ENCODE measurements at regions not wholly inside any gene's neighbourhood (a gene's known extent, or its start where the extent isn't known, plus 50 kb on each side); places are given as distances from the start of the nearest gene placed in this dataset.

DNA sequence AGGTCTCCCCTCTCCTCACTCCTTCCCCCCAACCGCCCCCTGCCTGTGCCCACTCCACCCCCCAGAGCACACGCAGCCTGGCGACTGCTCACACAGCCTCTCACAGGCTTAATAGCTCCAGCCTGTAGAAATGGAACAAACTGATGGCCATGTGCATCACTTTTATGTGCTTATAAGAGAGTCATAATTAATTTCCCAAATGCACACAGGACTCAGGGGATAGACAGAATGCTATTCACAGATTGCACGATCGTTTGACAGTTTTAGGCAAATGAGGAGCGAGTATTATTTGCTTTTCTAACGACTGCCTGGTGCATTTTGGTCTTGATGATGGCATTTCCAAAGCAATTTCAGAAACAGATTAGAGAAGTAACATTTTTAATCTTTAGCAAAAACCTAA is 97.7 kb upstream of the VSTM2B start:
- no peak for DNase-seq

DNA sequence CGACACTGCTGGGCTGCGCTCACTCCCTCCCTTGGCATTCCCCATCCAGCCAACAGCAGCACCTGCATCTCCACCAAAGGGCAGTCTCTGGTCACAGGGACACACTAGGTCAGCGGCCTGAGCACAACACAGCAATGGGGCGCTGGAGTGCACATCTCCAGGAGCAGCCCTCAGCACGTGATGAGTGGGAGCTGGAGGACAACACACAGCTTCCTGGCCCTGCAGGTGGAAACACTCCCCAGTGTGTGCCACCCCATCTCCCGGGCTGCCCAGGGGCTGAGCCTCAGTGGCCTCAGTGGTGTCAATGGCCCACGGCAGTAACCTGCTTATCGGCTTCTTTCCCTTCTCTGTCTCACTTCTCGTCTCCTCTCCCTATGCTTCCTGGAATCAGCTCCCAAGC is 96.8 kb upstream of the VSTM2B start:
- DNase-seq, result no peak

DNA sequence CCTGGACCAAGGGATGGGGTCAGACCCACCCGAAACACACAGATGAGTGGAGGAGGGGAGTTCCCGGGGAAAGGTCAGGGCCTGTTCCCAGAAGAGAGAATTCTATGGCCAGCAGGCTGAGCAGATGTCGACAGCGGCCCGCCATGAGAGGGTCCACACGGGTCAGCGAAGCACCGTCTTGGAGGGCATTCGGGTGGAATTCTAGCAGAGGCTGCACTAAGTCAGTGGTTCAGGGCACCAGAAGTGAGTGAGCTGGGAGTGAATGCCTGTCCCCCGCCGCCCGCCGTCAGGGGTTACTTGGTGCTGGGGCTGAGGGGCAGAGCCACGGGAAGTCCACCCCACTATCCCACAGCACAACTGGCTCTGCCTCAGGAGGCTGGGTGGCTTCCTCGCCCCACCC is 96.2 kb upstream of the VSTM2B start:
- no peak for DNase-seq

DNA sequence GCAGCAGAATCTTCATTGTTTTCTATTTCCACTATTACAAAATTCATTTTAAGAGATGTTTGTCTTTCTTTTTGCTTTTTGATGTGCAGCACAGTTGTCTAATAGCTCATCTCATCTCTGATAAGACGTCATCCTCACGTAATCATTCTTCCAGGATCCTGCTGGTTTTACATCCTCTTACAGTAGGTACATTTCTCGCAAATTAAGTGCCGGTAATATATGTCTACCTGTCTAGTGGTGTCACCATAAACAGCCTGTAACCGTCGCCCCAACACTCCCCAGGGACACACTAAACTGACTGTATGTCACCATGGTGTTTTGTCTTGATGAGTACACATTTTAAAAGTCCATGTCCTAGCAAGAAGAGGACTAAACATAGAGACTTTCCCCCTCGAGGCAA is 94.5 kb upstream of the VSTM2B start:
- DNase-seq, result no peak

DNA sequence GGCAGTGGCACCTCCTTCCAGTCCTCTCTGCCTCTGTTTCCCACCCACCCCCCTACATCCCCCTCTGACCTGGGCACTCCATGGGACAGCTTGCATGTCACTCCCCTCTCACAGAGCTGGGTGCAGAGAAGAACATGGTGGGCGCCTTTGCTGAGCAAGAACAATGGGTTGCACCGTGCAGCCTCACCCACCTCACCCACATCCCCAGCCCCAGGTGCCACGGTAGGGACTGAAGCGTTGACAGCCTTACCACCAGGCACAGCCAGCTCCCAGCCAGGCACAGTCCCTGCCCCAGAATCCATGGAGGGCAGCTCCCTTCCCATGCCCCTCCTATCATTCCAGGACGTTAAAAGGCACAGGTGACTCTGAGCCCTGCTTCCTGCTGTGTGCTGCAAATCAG is 93.1 kb upstream of the VSTM2B start:
- DNase-seq, result no peak

DNA sequence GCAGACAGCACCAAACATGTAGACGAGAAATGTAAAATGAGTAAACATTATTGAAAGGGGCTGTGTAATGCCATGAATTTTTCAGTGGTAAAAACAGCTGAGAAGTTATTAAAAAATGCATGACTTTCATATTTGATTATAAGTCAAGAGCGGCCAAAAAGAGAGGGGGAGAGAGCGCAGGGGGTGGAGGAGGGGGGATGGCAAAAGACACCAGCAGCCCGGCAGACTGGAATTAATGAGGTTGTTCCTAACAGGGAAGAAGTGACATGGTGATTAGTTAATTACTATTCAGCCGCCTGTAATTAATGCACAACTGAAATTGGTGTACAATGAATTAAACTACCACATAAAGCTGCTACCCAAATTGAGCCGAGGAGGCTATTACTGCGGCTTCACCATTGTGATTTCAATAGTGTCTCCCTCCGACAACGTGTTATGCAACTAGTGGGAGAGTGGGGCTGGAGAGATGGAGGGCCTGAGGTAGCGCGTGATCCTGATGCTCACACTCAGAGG is 89.1 kb upstream of the VSTM2B start:
- no peak for DNase-seq

DNA sequence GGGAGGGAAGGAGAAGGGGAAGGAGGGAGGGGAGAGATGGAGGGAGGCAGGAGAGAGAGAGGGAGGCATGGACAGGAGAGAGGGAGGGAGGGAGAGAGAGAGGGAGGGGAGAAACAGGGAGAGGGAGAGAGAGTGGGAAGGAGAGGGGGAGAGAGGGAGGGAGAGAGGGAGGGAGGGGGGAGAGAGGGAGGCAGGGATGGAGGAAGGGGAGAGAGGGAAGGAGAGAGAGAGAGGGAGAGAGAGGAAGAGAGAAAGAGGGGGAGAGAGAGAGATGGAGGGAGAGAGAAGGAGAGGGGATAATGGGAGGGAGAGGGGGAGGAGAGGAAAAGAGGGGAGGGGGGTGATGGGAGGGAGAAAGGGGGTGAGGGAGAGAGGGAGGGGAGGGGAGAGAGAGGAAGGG is 86.8 kb upstream of the VSTM2B start:
- DNase-seq, result no peak

DNA sequence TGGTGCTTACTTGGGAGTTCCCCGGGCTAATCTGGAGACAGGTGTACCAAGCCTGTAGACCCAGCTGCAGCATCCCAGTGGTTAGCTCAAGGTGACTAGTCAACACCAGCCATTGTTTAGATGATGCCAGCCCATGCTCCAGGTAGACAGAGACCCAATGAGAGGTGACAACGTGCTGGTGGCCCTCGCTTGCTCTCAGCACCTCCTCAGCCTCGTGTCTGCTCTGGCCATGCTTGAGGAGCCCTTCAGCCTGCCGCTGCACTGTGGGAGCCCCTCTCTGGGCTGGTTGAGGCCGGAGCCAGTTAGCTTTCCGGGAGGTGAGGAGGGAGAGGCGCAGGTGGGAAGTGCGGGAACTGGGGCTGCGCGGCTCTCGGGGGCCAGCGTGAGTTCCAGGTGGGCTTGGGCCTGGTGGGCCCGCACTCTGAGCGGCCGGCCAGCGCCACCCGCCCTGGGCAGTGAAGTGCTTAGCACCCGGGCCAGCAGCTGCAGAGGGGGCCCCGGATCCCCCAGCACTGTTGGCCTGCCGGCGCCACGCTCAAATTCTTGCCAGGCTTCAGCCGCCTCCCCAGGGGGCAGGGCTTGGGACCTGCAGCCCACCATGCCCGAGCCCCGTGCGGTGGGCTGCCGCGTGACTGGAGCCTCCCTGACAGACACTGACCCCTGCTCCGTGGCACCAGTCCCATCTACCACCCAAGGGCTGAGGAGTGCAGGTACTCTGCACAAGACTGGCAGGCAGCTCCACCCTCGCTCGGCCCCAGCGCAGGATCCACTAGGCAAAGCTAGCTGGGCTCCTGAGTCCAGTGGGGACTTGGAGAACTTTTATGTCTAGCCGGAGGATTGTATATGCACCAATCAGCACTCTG is 85.9 kb upstream of the VSTM2B start:
- no peak for DNase-seq

DNA sequence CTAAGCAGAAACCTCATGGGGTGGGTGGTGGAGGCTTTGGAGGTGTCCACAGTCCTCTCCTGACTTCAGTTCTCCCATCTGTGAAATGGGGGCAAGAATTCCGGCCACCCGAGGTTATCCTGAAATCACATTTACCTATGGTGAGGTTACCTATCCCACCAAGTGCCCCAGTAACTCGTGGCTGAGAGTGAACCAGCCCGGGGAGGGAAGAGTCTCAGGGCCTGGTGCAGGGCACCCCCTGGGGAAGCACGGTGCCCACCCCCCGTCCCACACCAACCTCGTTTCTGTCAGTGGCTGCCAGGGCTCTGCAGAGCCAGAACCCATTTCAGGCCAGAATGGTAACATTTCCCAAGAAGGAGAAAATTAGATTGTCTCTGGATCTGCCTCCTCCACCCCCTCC is 83.7 kb upstream of the VSTM2B start:
- no peak for DNase-seq

DNA sequence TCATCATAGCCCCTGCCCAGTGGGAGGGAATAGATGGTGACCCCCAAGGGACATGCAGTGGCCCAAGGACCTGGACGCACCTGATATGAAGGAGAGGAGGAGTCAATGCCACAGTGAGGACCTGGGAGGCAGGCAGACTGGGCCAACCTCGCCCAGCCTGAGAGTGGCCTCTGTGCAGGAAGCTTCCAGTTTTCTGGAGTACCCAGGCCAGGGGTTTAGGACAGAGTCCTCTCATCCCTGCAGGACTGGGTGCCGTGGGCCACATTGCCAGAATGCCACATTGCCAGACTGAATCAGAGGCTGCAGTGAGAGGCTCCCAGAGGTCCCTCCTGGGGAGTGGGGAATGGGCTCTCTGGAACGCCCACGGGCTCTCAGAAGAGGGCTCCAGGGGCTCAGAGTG is 82.9 kb upstream of the VSTM2B start:
- no peak for DNase-seq

DNA sequence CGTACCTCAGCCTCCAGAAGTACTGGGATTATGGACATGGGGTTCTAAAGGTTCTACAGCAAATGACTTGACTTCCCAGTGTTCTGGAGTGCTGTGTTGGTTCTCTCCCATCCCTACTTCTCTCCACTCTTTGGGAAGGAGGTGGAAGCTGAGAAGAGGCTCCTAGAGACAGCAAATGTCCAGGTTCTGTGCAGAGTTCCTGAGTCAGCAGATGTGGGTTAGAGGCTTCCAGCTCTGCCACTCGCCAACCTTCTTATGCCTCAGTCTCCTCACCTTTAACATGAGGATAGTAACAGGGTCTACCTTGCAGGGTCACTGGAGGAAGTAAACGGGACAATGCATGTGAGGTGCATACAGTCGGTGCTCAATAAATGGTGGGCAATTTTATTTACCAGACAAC is 80.5 kb upstream of the VSTM2B start:
- no peak for DNase-seq

DNA sequence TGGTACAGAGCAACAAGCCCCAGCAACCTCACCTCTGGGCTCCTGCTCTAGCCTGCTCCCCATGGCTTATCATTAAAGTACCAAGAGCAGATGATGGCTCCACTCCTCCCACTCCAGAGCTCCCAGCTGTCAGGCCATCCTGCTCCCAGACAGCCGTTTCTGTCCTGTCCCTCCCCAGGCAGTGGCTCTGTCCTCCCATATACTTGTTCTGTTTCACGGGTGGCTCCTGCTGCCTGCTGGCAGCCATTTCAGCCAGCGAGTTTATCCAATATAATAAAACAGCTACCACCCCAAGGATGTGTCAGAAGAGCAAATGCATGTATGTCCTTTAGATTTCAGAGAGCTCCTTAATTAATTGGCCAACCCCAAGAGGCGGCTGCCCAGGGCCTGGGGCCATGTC is 79.4 kb upstream of the VSTM2B start:
- DNase-seq, result no peak

DNA sequence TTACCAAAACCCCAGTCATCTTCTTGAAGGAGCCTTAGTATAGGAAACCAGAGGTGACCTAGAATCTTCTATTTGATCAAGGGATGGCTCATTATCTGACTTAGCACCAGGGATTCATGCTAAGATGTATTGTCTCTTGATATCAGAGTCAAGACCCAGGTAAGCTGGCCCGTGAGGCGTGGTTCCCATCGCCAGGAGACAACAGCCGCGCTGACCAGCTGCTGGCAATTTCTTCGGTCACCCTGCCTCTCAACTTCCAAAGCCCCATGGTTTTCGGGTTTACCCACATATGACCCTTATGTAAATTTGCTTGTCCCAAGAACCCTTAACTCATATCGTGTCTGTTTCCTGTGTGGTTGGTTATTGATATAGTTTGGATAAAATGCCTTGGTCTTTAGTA is 77.7 kb upstream of the VSTM2B start:
- DNase-seq, result no peak

DNA sequence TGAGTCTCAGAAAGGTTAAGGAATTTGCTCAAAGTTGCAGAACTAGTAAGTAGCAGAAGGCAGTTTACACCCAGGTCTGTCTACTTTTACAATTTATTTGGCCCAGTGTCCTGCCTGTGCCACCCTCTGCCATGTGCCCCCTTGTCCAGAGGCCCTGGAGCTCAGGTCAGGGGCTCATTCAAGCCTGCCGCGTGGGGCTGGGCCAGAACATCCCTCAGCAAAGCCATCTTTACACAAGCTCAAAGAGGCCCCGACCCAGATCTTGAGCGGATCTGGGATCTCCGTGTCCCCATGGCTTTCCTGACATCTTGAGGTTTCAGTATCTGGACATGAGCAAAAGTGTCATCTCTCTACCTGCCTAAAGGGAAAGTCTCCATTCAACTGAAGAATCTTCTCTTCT is 76.4 kb upstream of the VSTM2B start:
- no peak for DNase-seq

DNA sequence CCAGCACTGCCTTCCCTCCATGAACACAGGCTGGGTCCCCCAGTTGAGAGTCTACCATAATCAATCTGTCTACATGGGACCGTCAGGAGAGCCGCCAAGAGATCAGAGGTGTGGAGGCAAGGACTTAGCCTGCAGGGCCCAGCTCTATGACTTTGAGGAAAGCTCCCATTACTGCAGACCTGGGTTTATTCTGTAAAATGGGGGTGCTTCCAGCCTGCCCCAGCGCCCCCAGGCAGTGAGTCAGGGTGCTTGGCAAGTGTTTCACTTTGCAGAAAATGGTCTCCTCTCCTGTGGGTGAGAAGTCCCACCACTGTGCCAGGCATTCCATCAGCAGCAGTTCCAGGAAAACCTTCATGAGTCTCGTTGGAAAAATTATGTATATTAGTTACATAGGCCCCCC is 75.5 kb upstream of the VSTM2B start:
- no peak for DNase-seq

DNA sequence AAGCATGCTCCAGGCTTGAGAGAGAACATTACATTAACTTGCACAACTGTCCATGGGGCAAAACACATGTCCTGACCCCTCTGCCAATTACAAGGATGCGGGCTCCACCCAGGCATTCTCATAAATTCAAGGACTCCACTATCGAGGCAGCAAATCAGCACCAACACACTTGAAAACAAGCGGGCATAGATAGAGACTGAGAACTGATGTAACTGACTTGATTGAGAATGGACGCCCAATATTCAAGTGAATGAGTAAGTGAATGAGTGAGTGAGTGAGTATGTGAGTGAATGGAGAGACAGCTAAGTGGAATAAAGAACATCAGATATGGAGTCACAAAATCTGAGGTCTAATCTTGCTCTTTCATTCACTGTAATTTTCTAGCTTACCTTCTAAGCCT is 75.0 kb upstream of the VSTM2B start:
- no peak for DNase-seq

DNA sequence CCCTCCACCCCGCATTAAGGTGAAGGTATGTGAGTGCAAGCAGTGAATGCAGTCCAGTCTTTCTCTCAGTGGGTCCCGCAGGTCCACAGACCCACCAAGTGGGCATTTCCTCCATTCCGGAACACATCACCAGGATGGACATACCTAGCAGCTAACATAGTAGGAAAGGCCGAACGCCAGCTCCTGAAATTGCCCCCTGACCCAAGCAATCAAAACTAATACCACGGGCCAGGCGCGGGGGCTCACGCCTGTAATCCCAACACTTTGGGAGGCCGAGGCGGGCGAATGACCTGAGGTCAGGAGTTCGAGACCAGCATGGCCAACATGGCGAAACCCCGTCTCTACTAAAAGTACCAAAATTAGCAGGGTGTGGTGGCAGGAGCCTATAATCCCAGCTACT is 71.7 kb upstream of the VSTM2B start:
- DNase-seq, result no peak

DNA sequence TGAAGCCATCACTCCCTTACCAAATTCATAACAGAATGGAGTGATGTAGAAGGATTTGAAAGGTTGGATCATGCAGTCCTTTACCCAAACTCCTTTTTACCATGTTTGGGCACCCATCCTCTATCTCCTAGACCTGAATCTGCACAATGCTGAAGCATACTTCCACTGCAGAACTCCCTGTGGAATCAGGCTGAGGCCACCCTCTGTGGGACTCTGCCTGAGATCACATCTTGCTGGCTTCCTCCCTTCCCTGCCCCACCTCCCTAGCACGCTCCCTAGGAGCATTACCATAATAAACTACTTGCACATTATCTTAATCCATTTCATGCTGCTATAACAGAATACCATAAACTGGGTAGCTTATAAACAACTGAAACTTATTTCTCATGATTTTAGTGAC is 68.4 kb upstream of the VSTM2B start:
- DNase-seq, result no peak

DNA sequence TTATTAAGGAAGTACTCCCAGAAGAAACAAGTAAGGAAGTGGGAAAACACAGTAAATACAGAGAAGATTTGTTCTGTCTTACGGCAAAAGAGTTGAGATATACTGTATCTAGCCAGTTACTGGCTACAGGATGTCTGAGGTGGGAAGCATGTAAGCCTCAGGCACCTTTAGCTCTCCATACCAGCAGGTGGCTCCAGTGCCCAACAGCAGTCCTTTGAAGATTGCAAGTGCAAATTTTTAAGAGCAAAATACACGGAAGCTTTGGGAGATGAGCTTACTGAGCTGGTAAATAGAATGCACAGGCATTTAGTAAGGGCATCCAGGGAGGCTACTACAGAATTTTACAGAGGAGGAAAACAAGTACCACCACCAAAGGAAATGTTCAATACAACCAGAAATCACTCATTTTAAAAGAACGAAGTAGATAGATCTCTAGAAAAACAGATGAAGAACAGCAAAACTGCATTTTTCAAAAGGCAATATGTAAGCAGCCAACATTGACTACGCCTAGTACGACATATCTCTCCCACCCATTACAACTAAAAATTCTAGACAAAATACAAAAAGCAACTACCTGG is 57.9 kb upstream of the VSTM2B start:
- no peak for DNase-seq

DNA sequence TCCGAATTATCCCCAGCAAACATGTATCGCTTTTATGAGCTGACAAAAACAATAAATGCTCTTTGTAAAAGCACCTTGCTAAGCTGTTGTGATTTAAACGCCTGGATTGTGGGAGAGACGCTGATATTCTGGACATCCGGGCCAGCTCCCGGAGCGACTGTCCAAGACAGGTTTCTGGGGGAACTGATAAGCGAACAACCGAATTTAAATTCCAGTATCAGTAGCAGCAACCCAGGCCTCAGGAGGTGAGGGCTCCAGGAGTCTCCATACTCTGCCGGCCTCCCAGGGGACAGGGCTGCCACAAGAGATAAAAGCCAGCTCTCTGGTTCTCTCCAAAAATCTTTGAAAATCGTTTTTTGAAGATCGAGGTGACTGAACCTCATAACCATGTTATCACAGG is 50.3 kb upstream of the VSTM2B start:
- no peak for DNase-seq

Data from muscle of arm (tissue), 1 donor.